ENCODE measurements at regions not wholly inside any gene's neighbourhood (a gene's known extent, or its start where the extent isn't known, plus 50 kb on each side); places are given as distances from the start of the nearest gene placed in this dataset.

DNA sequence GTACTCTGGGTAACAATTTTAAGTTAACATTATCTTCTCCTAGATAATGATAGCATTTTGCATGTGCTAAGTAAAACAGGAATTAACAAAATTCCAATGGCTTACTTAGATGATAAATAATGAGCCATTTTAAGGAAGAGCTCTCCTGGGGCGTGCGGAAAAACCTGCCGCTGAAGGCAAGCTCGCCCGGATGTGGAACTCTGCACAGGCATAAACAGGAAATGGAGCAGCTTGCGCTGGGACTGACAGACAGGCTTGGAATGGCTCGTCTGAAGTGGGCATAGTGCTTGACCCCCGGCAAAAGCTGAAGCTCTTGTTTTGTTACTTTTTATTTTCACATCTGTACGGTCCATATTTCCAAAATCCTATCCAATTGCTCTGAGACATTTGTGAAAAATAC is 169.2 kb downstream of the ZNF281 start:
- Histone ChIP-seq H3K27me3 (no peaks in the 10 kb centered on the region), H3K27ac (no peak overlapping the region), H3K4me3 (no peak overlapping the region), H3K4me1 (peaks cover 18% of the 10 kb centered on the region), H3K9me3 (no peaks in the 10 kb centered on the region), H3K36me3 (no peaks in the 10 kb centered on the region)
- TF ChIP-seq, protein P1, sequence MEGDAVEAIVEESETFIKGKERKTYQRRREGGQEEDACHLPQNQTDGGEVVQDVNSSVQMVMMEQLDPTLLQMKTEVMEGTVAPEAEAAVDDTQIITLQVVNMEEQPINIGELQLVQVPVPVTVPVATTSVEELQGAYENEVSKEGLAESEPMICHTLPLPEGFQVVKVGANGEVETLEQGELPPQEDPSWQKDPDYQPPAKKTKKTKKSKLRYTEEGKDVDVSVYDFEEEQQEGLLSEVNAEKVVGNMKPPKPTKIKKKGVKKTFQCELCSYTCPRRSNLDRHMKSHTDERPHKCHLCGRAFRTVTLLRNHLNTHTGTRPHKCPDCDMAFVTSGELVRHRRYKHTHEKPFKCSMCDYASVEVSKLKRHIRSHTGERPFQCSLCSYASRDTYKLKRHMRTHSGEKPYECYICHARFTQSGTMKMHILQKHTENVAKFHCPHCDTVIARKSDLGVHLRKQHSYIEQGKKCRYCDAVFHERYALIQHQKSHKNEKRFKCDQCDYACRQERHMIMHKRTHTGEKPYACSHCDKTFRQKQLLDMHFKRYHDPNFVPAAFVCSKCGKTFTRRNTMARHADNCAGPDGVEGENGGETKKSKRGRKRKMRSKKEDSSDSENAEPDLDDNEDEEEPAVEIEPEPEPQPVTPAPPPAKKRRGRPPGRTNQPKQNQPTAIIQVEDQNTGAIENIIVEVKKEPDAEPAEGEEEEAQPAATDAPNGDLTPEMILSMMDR (IDR thresholded peaks at IDR 0.05) = no peak
- intact Hi-C loops (cut with DNase I) = no loop called here
- ATAC-seq (peak; percentile 64), DNase-seq (no peak)

DNA sequence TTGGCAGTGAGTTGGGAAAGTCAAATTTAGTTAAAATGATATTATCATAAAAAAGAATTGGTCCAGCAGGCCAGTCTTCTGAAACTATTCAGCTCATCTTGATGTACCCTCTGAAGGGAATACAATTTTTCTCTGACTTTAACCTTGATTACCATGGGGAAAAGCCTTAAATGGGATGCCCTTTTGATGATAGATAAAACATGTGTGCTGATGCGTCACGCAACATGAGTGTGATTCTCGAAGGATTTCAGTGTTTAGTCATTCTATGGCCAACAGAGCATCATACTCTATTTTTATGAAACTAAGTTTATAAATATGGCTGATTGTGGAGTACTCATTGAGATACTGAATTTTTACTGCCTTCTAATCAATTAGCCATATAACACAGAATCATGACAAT is 171.5 kb downstream of the ZNF281 start:
- no peaks in the 10 kb centered on the region for H3K9me3 ChIP-seq
- TF ChIP-seq, protein P1 (IDR thresholded peaks at IDR 0.05) = no peak
- peaks cover 18% of the 10 kb centered on the region for H3K4me1 ChIP-seq

DNA sequence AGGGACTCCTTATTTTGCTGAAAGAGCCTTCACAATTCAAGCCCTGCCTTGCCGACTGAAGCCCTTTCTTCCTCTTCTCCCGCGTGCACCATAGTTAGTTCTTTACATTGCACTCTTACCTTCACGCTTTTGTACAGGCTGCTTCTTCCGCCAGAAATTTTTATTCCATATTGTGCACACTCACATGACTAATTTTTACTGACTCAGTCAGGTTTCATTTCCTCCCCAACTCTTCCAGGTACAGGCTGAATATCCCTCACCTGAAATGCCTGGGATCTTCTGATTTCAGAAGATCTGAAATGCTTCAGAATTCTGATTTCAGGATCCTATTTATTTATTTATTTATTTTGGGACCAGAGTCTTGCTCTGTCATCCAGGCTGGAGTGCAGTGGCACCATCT is 172.8 kb downstream of the ZNF281 start:
- ATAC-seq (no peak), DNase-seq (no peak)
- no peak overlapping the region for H3K4me3 ChIP-seq
- H3K36me3 ChIP-seq = no peaks in the 10 kb centered on the region
- no peaks in the 10 kb centered on the region for H3K27me3 ChIP-seq
- intact Hi-C loops (cut with DNase I) = no loop called here
- TF ChIP-seq, protein P1 (IDR thresholded peaks at IDR 0.05) = no peak
- no peak overlapping the region for H3K27ac ChIP-seq
- H3K9me3 ChIP-seq = no peaks in the 10 kb centered on the region
- H3K4me1 ChIP-seq = peaks cover 6% of the 10 kb centered on the region

More for the DNA sequence above, 171.5 kb downstream of the ZNF281 start:
- DNase-seq (no peak), ATAC-seq (no peak)
- Histone ChIP-seq H3K27me3 (no peaks in the 10 kb centered on the region), H3K27ac (no peak overlapping the region), H3K4me3 (no peak overlapping the region), H3K36me3 (no peaks in the 10 kb centered on the region)
- intact Hi-C loops (cut with DNase I) = no loop called here

DNA sequence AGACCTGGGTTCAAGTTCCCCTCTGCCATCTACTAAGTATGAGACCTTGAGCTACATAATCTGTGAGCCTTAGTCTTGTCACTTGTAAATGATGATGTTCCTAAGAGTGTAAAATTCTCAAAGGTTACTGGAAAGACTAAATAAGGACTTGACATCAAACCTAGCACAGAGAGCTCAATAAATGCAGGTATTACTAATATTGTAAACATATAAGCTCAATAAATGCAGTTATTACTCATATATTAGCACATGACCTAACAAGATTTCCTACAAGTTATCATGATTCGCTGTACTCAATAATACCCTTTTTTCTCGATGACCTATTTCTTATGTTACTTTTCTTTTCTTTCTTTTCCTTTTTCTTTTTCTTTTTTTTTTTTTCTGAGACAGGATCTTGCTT is 174.9 kb downstream of the ZNF281 start:
- Histone ChIP-seq H3K4me1 (no peaks in the 10 kb centered on the region), H3K9me3 (no peaks in the 10 kb centered on the region), H3K27ac (no peak overlapping the region), H3K4me3 (no peak overlapping the region), H3K36me3 (no peaks in the 10 kb centered on the region), H3K27me3 (no peaks in the 10 kb centered on the region)
- intact Hi-C loops (cut with DNase I) = no loop called here
- DNase-seq = no peak
- ATAC-seq = no peak
- TF ChIP-seq, protein P1 (IDR thresholded peaks at IDR 0.05) = no peak

DNA sequence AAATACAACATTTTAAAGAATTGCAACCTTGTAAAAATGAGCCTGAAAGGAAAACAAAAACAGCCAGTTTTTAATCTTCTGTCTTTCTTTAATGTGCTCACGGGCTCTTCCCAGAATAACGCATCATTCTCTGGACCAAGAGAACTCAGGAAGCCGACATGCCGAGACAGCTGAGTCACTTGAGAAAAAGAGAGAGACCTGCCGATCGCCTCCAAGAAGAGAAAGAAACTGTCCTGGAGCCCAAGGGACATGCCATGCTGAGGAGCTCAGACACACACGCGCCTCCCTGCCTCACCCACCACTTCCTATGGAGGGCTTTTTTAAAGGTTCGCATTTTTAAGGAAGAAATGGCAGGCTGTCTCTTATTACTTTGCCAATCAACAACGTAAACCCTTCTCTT is 176.4 kb downstream of the ZNF281 start:
- TF ChIP-seq, protein P1 (IDR thresholded peaks at IDR 0.05) = no peak
- Histone ChIP-seq H3K9me3 (no peaks in the 10 kb centered on the region), H3K4me3 (no peak overlapping the region), H3K4me1 (no peaks in the 10 kb centered on the region), H3K27me3 (no peaks in the 10 kb centered on the region), H3K36me3 (no peaks in the 10 kb centered on the region), H3K27ac (no peak overlapping the region)
- intact Hi-C loops (cut with DNase I) = no loop called here
- DNase-seq (no peak), ATAC-seq (no peak)

DNA sequence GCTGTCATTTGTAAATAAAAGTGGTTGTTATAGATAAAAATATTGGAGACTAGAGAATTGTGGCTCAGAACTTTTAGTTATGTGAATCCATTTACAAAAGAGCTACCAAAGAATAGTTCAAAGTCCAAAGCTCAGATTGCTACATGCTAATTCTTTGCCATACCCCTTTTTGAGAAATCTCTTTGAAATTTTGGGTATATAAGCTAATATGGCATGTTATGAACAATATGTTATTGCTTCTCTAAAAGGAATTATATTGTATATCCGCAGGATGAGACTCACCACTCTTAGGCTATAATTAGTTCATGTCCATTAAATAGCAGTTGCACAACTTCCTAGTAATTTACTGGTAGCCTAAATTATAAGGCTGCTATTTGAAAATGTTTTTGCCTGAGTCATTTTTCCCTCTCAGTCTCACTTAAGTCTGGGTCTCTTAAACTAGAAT is 178.0 kb downstream of the ZNF281 start:
- Histone ChIP-seq H3K9me3 (no peaks in the 10 kb centered on the region), H3K36me3 (no peaks in the 10 kb centered on the region), H3K4me1 (peaks cover 5% of the 10 kb centered on the region), H3K4me3 (no peak overlapping the region), H3K27ac (no peak overlapping the region), H3K27me3 (no peaks in the 10 kb centered on the region)
- ATAC-seq (no peak), DNase-seq (no peak)
- TF ChIP-seq, protein P1 (IDR thresholded peaks at IDR 0.05) = no peak
- intact Hi-C loops (cut with DNase I) = no loop called here

Measured in upper lobe of right lung (tissue), 1 donor.